Activated effector memory CD4-positive, alpha-beta T cell treated with anti-CD3 and anti-CD28 coated beads, Interleukin-2, amount 50 U/mL, for 16 hours (primary cell): ENCODE measurements at regions not wholly inside any gene's neighbourhood (a gene's known extent, or its start where the extent isn't known, plus 50 kb on each side); places are given as distances from the start of the nearest gene placed in this dataset.
"Not testable (repeated sequence)": the region's sequence is repeated elsewhere in the genome, so short reads cannot be mapped to it uniquely, and the experiment has no call there.

Experiments
- DNase-seq: peaks from one replicate; pipeline ENCODE4 v3.0.0-alpha.2; 2020

DNA sequence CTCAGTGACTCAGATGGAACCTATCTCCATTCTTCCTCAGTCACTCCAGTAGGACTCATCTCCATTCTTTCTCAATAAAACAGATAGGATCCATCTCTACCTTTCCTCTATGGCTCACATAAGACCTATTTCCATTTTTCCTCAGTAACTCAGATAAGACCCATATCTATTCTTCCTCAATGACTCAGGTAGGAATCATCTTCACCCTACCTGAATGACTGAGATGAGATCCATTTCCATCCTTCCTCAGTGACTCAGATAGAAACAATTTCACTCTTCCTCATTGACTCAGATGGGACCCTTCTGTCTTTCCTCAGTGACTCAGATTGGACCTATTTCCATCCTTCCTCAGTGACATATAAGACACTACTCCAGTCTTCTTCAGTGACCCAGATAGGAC lies 165.1 kb downstream of the FBXO4 start:
- DNase-seq = no peak

DNA sequence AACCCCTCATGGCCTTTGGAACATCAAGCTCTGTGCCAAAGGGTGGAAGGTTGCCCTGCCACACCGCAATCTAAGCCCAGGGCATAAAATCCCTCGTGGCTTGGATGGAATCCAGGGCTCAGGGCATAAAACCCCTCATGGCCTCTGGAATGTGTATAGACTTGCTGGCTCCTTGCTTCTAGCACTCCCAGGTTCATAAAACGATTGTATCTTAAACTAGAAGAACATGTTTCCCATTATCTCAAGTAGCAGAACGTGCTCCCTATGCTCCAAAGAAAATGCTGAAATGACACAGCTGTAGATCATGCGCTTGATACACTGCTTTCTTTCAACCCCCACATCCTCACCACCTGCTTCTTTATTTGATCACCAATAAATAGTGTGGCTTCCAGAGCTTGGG lies 174.8 kb downstream of the FBXO4 start:
- not testable (repeated sequence) for DNase-seq

DNA sequence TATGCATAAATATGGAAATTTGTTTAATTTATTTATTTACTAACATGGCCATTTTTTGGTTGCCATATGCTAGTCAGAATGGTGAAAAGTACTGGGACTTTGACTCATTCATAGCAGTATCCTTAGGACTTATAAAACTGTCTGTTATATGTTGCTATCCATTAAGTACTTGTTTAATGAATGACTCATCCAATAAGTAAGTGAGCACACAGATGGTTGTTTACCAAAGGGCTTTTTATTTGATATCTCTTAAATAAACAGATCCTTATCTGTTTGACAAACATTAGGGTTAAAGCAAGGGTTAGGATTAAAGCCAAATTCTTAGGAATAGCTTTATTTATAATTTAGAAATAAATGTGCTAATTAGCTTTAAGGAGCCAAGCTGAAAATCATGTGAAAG lies 183.4 kb downstream of the FBXO4 start:
- DNase-seq = no peak

DNA sequence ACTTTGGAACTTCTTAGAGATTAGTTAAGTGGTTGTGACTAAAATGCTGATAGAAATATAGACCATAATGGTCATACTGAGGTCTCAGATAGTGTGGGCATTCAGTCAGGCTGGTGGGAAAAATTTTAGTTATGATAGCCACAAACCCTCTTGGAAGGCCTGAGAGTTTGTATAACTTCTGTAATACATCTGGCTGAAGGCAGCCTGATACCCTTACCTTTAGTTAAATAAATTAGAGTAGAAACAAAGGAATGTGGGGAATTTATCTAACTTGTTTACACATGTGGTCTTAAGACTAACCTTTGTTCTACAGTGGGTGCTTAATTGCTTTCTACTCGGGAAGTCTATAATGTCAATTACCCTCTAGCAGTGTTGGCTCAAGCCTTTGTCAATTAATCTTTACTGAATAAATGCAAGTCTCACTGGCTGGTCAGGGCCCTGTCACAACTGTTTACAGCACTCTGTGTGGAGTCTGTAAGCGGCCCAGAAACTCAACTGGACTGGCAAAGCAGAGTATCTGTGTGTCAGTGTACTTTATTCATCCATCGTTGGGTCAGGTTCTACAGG lies 184.0 kb downstream of the FBXO4 start:
- DNase-seq = no peak

DNA sequence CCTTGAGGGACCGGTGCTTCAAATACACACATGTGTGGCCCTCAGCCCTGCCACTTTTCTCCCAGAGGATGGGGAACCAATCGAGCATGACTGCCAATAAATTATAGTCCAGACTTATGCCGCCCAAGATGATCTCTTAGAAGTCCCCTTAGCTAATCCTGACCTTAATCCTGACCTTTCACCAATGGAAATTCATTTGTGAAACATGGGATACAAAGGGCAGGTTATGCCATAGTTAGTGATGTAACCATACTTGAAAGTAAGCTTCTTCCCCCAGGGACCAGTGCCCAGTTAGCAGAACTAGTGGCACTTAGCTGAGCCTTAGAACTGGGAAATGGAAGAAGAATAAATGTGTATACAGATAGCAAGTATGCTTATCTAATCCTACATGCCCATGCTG lies 190.6 kb downstream of the FBXO4 start:
- not testable (repeated sequence) for DNase-seq

DNA sequence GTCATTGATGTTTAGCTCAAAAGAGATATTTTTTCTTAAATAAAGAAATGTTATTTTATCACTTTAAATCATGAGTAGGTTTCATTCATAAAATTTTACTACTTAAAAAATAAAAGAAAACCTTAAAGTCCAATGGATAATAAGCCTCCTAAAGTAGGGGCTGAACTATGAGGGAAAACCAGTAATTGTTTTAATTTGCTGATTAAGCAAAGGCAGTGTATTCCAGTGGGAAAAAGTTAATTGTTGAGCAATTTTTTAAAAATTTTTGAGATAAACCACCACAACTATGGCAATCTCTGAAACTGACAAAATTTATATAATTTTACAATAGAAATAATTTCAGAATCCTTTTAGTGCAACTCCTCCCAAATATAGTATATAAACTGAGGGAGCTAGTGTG lies 195.0 kb downstream of the FBXO4 start:
- DNase-seq = no peak

DNA sequence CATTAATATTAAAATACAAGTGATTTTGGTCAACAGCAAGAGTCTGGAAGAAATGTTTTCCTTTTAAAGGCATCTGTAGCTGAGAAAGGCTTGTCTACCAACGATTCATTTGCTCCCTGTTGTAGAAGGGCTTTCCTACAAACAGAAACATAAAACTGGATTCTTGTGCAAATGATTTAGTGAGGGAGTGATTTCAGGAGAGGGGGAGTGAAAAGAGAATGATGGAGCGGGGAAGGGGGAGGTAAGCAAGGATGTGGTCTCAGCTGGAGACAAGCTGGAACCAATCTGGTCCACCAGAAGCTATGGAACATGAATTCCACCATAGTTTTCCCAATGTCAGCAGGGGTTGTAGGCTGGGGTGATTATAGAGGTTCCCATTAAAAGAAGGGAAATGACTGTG lies 196.3 kb downstream of the FBXO4 start:
- no peak for DNase-seq

DNA sequence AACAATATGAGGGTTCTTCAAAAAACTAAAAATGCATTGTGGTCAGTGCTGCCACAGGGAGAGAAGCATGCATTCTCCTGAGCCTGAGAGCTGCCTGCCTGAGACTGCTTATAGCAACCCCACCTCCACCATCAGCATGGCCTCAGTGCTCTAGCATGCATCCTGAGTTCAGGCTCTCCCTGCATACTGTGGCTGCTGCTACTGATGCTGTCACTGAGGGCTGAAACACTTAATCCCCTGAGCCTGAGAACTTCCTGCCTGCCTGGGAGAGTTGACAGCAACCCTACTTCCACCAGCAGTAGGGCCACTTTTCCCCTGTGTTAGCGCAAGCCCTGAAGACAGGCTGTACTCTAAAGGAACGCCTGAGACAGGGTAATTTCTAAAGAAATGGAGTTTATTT lies 206.0 kb downstream of the FBXO4 start:
- no peak for DNase-seq

DNA sequence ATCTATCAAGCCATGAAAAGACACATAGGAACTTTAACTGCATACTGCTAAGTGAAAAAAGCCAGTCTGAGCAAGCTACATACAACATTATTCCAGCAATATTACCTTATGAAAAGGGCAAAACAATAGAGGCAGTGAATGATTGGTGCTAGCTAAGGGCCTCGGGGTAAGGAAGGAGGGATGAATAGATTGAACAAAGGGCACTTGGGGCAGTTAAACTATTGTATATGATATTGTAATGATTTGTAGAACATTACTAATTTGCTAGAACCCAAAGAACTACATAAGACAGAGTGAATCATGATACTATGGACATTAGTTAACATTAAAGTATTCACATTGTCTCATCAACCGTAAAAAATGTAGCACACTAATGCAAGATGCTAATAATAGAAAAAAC lies 218.3 kb downstream of the FBXO4 start:
- DNase-seq = no peak

DNA sequence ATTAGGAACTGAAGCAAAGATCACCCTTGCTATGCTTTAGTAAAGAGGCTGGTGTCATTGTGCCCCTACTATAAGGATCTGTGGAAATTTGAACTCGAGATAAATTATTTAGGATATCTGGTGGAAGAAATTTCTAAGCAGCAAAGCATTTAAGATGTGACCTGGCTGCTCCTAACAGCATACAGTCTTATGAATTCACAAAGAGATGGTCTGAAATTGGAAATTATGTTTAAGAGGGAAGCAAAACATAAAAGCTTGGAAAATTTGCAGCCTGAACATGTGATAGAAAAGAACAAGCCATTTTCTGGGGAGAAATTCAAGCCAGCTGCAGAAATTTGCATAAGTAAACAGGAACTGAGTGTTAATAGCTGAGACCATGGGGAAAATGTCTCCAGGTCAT lies 223.7 kb downstream of the FBXO4 start:
- no peak for DNase-seq

DNA sequence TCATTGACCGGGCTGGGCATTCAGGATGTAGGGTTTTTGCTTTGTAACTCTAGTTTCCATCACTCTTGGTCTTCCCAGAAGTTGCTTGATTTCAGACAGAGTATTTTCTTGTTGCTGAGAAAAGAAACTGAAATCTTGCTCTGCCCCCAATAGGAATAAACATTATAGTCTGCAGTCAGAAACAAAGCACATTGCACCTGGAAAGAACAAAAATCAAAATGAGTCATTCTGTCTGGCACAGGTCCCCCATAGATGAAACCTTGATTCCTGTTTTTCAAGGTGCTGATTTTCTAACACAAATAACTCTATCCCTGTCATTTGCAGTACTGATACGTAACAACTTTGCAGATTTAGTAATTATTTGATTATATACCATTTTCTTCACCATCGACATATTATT lies 232.1 kb downstream of the FBXO4 start:
- DNase-seq = no peak

DNA sequence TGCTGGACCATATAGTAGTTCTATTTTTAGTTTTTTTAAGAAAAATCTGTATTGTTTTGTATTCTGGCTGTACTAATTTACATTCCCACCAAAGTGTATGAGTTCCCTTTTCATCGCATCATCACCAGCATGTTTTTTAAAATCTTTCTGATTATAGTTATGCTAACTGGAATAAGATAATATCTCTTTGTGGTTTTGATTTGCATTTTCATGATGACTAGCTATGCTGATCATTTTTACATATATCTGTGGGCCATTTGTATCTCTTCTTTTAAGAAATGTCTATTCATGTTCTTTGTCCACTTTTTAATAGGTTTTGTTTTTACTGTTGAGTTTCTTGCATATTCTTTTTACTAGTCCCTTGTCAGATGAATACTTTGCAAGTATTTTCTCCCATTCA lies 238.0 kb downstream of the FBXO4 start:
- no peak for DNase-seq

DNA sequence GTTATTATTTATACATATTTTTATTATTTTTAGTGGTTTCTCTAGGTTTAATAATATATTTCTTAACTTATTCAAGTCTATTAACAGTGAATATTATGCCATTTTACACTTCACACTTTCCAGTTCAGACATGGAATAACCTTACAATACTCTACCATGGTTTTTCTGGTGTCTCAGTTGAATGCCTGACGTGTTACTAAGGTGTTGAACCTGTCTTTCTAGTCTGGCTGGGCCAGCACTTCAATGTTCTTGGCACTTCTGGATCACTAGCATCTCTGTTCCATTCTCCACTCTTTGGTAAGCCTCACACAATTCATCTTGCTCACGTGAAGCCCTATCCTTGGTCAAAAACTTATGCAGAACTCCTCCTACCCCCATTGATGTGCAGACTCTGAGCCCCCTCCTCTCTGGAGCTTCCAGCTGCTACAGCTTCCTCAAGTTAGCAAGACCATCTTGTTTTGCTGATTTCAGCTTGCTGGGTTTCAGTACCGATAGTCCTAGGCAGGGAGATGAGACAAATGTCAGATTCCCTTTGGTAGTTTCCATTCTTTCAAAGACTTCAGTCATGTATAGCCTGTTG lies 243.1 kb downstream of the FBXO4 start:
- no peak for DNase-seq

DNA sequence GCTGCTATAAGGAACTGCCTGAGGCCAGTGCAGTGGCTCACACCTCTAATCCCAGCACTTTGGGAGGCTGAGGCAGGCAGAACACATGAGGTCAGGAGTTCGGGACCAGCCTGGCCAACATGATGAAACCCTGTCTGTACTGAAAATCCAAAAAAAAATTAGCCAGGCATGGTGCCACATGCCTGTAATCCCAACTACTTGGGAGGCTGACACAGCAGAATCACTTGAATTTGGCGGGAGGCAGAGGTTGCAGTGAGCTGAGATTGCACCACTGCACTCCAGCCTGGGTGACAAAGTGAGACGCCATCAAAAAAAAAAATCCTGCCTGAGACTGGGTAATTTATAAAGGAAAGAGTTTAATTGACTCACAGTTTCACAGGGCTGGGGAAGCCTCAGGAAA lies 247.1 kb upstream of the GHR start:
- DNase-seq = not testable (repeated sequence)

DNA sequence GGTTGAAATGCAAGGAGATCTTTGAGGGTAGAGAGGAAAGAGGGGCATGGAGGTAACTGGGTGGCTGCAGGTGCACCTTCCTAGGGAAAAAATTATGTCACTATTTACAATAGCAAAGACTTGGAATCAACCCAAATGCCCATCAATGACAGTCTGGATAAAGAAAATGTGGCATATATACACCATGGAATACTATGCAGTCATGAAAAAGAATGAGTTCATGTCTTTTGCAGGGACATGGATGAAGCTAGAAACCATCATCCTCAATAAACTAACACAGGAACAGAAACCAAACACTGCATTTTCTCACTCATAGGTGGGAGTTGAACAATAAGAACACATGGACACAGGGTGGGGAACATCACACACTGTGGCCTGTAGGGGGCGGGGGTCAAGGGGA lies 243.4 kb upstream of the GHR start:
- DNase-seq = not testable (repeated sequence)

DNA sequence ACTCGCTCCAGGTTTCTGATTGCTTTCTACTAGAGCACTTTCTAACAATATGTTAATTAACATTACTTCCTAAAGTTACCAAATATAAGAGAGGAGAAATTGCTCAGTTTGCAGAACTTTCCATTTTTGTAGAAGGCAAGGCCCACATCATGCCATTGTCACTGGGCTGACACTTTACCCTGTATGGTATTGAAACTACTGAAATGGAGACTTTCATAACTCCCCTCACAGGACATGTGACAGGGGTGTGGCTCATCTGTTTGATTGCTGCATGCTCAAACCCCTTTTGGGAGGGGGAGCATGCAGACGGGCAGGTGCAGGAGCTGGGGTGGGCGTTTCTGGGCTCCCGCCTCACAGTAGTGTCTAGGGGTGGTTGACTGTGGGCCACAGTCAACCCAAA lies 206.3 kb upstream of the GHR start:
- no peak for DNase-seq

DNA sequence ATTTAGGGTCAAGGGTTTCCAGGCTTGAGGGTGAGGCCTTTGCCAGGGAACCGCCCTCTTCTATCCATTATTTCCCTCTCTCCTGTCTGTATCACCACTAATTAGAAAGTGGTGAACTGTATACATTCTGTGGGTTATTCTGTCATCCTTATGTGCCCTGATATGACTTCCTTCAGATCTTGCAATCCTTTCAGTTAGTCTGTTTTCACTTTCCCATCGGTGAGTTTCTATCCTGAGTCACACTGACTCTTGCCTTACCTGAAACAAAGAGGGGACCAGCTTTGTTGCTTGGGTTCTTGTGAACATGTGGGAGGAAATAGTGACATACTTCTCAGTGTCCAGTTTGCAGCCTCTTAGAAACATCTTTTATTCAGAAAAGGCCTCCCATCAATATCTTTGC lies 205.4 kb upstream of the GHR start:
- DNase-seq = no peak

DNA sequence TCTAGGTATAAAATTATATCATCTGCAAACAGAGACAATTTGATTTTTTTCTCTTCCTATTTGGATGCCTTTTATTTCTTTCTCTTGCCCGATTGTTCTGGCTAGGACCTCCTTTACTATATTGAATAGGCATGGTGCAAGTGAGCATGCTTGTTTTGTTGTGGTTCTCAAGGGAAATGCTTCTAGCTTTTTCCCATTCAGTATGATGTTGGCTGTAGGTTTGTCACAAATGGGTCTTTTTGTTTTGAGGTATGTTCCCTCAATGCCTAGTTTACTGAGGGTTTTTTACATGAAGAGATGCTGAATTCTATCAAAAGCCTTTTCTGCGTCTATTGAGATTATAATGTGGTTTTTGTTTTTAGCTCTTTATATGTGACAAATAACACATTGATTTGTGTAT lies 198.2 kb upstream of the GHR start:
- DNase-seq = no peak

DNA sequence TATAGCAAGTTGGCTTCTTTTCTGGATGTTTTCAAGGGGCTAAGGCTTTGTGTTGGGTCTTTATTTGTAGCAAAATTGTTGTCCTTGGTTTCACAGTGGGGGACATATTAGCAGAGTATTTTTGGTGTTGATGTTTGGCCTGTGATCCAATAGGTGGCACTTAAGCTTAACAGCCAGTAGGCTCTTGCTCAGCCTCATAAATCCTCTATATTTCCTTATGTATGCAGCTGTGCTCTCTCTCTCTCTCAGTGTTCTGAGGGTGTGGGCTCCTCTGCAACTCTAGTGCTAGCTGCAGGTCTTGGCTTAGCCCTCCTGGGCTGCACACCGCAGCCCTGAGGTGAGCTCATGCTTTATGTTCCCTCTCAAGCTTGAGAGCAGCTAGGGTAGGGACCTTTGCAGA lies 195.0 kb upstream of the GHR start:
- no peak for DNase-seq

DNA sequence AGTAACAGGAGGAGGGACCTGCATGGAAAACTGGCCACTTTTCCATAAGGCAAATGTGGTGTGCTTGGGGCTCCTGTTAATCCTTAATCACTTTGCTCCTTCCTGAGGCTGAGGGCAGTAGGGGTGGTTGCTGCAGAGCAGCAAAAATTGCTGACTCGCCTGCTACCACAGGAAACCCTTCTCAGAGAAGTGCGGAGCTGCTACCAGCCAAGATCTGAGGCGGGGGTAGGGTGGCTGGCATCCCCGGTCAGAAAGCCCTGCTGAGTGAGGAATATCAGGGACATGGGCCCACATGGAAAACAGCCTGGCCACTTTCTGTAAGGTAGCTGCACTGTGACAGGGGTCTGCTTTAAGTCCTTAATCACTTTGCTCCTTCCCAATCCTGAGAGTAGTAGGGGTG lies 192.4 kb upstream of the GHR start:
- no peak for DNase-seq

DNA sequence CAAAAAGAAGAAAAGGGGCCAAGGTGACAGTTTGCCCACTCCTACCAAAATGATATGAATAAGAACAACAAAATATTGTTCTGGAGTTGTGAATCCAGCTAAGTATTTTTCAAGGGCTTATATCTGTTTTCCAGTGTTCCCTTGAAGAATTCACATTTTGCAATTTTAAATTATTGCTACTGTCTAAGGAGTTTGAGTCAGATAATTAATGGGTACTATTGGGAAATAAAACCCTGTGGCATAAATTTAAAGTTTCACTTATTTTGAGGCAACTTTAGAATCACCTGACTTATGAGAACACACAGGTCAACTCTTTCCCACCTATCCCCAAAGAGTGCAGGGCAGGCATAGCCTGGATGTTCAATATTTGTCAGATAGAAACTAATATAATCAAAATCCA lies 188.0 kb upstream of the GHR start:
- DNase-seq = no peak

DNA sequence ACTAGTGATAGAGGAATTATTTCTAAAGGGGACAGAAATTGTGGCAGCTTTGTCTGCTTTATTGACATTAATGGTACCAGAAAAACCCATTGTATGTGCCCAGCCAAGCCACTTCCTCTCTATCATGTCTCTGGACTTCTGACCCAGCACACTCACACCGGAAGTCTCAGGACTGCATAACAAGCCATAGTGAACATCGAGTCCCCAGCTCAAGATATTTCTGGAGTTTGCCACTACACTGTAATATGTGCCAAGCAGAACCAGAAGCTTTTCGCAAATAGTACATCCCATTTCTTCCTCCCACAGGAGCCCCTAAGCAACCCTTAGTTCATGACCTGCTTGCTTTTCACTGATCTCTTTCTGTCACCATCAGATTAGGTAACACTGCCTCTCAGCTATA lies 187.4 kb upstream of the GHR start:
- no peak for DNase-seq

DNA sequence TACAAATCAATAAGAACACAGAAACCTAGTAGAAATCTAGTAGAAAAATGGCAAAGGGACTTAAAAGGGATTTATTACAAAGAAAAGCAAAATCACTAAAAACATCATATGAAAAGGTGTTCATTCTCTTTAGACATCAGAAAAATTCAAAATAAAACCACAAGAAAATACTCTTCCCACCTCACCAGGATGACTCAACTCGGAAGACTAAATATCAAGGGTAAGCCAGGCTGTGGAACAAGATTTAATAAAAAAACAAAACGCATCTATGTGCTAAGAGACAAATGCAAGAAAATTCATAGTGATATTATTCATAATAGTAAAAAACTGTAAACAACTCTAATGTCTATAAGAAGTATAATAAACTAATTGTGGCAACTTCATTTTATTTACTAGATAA lies 181.6 kb upstream of the GHR start:
- no peak for DNase-seq

DNA sequence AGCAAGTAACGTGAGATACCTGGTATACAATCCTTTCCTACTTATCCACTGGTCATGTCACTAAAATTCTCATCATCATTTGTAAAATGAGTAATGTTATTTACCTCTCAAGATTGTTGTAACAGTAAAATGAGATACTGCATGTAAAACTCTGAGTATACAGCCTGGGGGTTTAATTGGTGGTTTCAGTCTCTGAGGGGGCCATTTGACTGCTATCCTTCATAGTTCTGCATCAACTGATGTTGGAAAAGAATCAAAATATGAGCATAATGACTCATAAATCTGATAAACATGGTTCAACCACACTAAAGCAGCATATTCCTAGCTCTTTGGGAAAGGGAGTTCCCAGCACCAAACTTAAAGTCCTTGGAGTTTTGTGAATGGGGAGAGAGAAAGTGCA lies 181.0 kb upstream of the GHR start:
- no peak for DNase-seq

DNA sequence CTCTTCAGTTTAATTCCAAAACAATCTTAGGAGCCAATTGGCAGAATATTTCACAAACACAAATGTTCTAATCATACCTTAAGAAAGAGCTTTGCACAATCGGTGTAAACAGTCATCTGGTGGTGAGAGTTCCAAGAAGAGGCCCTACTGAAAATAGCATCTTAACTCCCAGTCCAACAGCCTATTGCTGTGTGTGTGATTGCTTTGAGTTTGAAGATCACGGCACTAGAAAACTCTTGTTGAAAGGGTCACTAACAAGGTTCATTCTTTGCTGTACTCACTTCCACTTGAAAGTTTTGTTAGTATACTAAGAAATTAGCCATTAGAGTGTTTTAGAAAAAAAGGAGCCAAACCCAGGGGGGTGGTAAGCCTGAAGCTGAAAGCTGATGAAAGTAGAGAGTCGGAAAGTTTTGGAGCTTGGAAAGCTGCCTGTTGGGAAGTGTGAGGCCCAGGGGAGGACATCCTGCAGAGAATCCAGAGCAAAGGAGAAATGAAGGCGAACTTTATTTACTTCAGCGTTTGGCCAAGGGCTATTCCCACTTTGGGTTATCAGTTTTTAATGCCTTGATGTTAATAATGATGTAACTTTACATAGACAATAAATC lies 180.3 kb upstream of the GHR start:
- no peak for DNase-seq
